GM20000 (cell line): ENCODE measurements at regions not wholly inside any gene's neighbourhood (a gene's known extent, or its start where the extent isn't known, plus 50 kb on each side); places are given as distances from the start of the nearest gene placed in this dataset.

Experiments used
- DNase-seq: peaks from one replicate; pipeline ENCODE4 v3.0.0; 2012; ENCODE audit warnings: low spot score
- TF ChIP-seq, protein P1 (sequence below): IDR thresholded peaks from 2 replicates; pipeline ENCODE4 v1.5.1; 2012; ENCODE audit warnings: mild to moderate bottlenecking, control low read depth; ENCODE audit errors: extremely low read depth, missing control alignments

DNA sequence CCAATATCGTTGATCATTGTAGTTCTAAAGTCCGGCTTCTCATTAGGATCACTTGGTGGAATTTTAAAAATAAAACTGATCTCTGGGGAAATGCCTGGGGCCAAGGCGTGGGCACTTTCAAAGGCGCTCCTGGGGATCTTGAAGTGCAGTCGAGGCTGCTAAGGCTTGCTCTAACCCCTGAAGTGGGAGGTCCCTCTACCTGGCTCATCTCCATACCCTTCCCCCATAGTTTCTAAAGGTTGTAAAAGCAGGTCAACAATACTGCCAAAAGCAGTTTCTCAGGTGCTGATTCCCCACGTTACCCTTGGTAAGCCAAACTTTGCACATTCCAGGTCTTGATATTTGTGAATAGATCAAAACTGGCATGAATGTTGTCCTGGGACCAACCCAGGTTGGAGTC, 79.0 kb upstream of the SP8 start:
- TF ChIP-seq, protein P1, sequence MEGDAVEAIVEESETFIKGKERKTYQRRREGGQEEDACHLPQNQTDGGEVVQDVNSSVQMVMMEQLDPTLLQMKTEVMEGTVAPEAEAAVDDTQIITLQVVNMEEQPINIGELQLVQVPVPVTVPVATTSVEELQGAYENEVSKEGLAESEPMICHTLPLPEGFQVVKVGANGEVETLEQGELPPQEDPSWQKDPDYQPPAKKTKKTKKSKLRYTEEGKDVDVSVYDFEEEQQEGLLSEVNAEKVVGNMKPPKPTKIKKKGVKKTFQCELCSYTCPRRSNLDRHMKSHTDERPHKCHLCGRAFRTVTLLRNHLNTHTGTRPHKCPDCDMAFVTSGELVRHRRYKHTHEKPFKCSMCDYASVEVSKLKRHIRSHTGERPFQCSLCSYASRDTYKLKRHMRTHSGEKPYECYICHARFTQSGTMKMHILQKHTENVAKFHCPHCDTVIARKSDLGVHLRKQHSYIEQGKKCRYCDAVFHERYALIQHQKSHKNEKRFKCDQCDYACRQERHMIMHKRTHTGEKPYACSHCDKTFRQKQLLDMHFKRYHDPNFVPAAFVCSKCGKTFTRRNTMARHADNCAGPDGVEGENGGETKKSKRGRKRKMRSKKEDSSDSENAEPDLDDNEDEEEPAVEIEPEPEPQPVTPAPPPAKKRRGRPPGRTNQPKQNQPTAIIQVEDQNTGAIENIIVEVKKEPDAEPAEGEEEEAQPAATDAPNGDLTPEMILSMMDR: no peak
- no peak for DNase-seq

DNA sequence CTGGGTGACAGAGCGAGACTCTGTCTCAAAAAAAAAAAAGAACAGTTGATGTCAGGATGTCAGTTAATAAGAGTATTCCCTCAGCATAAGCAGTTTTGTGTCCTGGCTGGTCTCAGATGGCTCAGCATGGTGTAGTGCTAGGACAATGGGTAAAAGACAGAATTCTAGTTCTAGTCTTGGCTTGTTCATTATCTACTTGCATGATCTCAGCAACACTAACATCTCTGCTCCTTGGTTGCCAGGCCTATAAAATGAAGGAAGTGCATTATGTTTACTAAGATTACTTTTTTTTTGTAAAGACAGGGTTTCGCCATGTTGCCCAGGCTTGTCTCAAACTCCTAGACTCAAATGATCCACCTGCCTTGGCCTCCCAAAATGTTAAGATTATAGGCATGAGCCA, 84.3 kb upstream of the SP8 start:
- DNase-seq: no peak
- TF ChIP-seq, protein P1: no peak

DNA sequence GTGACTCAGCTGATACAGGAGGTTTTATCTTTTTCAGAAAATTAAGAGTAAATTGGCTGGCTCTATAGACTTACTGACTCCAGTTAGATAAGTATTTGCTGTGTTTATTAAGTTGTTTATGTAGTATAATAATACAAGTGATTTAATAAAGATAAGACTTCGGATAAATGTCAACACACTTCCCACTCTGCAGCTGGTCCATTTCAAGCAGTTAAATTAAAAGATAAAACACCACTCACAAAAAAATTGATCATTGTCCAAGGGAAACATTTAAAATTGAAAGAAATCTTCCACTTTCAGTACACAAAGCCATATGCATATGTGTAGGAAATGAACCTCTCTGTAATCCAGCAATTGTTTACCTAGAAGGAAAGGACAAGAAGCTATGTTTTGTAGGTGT, 106.1 kb upstream of the SP8 start:
- TF ChIP-seq, protein P1: no peak

DNA sequence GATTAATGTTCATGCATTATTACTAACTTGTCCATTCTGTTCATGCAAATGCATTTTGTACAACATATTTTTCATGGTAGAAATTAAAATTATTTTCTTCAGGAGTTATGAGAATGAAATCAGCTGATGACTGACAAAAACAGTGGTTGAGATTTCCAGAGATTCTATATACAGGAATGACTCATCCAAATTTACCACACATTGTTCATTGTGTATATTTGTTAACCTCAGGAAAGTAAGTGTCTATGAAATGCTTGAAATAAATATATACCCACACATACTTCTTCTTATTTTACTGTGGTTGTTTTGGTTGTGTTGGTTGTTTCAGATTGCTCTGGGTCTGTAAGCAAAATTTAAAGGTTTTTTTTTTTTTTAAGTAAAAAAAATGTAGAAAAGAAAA, 108.1 kb upstream of the SP8 start:
- DNase-seq: no peak
- TF ChIP-seq, protein P1: no peak

More for the DNA sequence above, 106.1 kb upstream of the SP8 start:
- DNase-seq: no peak

DNA sequence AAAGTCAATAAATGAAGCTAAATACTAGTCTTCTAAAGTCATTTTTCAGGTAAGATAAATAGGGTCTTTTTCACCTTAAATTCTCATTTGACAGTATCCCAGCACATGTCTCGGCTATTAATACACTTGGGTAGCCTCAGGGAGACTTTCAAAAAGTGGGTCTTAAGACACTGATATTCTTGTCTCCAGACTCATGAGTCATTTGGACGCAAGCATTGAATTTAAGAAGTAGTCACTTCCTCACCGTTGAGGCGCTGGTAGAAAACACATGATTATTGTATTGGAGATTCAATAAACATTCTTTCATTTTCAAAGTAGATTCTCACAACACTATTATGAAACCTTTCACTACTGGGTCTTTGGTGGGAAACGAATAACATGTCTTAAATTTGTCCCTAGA, 108.9 kb upstream of the SP8 start:
- no peak for DNase-seq
- TF ChIP-seq, protein P1: no peak

DNA sequence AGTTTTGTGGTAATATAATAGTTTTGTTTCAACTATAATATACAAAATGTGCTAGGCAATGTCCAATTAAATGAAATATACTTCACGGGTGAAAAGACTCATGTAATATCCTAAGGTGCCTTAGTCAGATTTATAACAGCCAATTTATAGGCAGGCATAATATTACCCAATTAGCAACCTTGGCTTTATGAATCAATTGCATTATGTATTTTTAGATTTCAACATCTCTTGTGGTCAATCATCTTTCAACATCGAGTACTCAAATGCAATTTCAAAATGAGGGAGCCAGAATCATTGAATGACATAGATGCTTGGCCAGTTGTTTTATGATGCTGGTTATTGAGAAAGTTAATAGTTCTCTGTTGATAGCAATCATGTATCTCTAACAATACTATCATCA, 110.3 kb upstream of the SP8 start:
- no peak for DNase-seq
- TF ChIP-seq, protein P1: no peak

DNA sequence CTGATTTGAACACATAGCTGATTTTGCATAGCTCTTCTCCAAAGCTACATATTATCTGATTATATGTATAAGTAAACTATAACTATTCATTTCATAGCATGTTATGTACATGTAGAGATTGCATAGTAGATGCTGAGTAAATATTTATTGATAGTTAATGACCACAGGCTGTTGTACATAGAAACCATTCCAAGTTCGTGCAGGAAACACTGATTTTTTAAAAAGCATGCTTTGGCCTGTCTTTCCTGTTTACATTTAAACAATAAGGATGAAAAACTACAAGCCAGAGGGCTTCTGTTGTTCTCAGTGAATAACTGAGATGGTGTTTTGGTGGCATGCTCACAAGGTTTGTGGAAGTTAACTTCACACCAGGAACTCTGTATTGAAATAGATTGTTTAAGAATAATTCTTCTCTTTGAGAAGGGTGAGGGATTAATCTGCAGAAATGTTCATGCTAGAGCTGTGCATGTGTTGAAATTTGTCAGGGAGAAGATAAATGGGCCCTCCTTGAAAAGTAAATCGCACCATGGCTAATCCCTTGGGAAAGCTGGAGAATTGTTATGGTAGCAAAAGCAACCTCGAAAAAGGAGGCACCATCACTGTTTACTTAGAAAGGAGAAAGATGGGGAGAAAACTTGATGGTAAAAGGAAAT, 120.2 kb upstream of the SP8 start:
- TF ChIP-seq, protein P1: no peak
- DNase-seq: no peak
